GM21737 (cell line): ENCODE measurements at regions not wholly inside any gene's neighbourhood (a gene's known extent, or its start where the extent isn't known, plus 50 kb on each side); places are given as distances from the start of the nearest gene placed in this dataset.

ENCODE experiments used
- ATAC-seq: cut with Tn5 transposase; IDR thresholded peaks from one replicate; pipeline ENCODE4 v1.9.1; 2021; ENCODE audit warnings: mild to moderate bottlenecking, moderate library complexity; ENCODE audit not compliant: unreplicated experiment

GRCh38 chr17:5784791-5785190 is 200.5 kb upstream of the NLRP1 start:
- no peak for ATAC-seq

- no peak for ATAC-seq
Measured at GRCh38 chr17:5785338-5785737, 201.0 kb upstream of the NLRP1 start.

- peak; percentile 59 for ATAC-seq
Measured at GRCh38 chr17:5785867-5786509, 201.7 kb upstream of the NLRP1 start.

GRCh38 chr17:5786510-5786875 is 202.2 kb upstream of the NLRP1 start:
- ATAC-seq: no peak

- ATAC-seq: no peak
Measured at GRCh38 chr17:5788266-5788900, 204.1 kb upstream of the NLRP1 start.

GRCh38 chr17:5789528-5789927 is 205.2 kb upstream of the NLRP1 start:
- ATAC-seq: no peak

- ATAC-seq: no peak
Measured at GRCh38 chr17:5793157-5793556, 208.8 kb upstream of the NLRP1 start.

GRCh38 chr17:5793899-5794298 is 209.6 kb upstream of the NLRP1 start:
- no peak for ATAC-seq

GRCh38 chr17:5794385-5794784 is 210.1 kb upstream of the NLRP1 start:
- no peak for ATAC-seq

- ATAC-seq: no peak
Measured at GRCh38 chr17:5794881-5795506, 210.7 kb upstream of the NLRP1 start.

GRCh38 chr17:5797447-5798050 is 213.2 kb upstream of the NLRP1 start:
- ATAC-seq: no peak

- no peak for ATAC-seq
Measured at GRCh38 chr17:5798094-5798493, 213.8 kb upstream of the NLRP1 start.

- ATAC-seq: no peak
Measured at GRCh38 chr17:5800131-5800530, 215.8 kb upstream of the NLRP1 start.

GRCh38 chr17:5800646-5801045 is 216.3 kb upstream of the NLRP1 start:
- ATAC-seq: no peak

- no peak for ATAC-seq
Measured at GRCh38 chr17:5804251-5804650, 219.9 kb upstream of the NLRP1 start.

GRCh38 chr17:5809056-5809455 is 224.7 kb upstream of the NLRP1 start:
- ATAC-seq: no peak

- ATAC-seq: no peak
Measured at GRCh38 chr17:5809580-5810188, 225.4 kb upstream of the NLRP1 start.

- ATAC-seq: no peak
Measured at GRCh38 chr17:5812590-5812989, 228.3 kb upstream of the NLRP1 start.

GRCh38 chr17:5813357-5813756 is 229.0 kb upstream of the NLRP1 start:
- ATAC-seq: no peak

GRCh38 chr17:5815396-5815795 is 231.1 kb upstream of the NLRP1 start:
- ATAC-seq: no peak

- no peak for ATAC-seq
Measured at GRCh38 chr17:5816491-5817070, 232.3 kb upstream of the NLRP1 start.
